A673 (cell line): ENCODE measurements at regions not wholly inside any gene's neighbourhood (a gene's known extent, or its start where the extent isn't known, plus 50 kb on each side); places are given as distances from the start of the nearest gene placed in this dataset.
A peak's percentile ranks its signal among the peaks of the same experiment; 100 is the strongest.

Experiments
- BruUV-seq: library from RNA; stranded (reverse); fragments of 400-500 nt; replicated peaks from 2 replicates; lab custom pipeline; 2021; lab: Mats Ljungman, UMichigan
- CTCF ChIA-PET: fragments of 300-600 bp; sonication (Branson Sonifier 250); formaldehyde crosslinking; loops from one replicate; lab custom pipeline; 2022; ENCODE audit warnings: antibody characterized with exemption; lab: Charles Lee
- POLR2A ChIA-PET: fragments of 300-600 bp; sonication (Branson Sonifier 250); formaldehyde crosslinking; loops from one replicate; lab custom pipeline; 2022; ENCODE audit warnings: antibody characterized with exemption; ENCODE audit not compliant: low non-redundant PET; lab: Charles Lee
- DNase-seq: peaks from one replicate; pipeline ENCODE4 v3.0.0-alpha.2; 2015; ENCODE audit warnings: low spot score
- H3K27ac ChIP-seq: fragments of 200-600 bp; sonication (generic); 2 replicates; pipeline ENCODE4 v1.5.1; 2016; ENCODE audit warnings: mixed run types, low read depth, mild to moderate bottlenecking, mixed read lengths, antibody characterized with exemption, low read length; ENCODE audit not compliant: poor library complexity, severe bottlenecking
- H3K27me3 ChIP-seq: fragments of 200-600 bp; sonication (generic); replicated peaks from 2 replicates; pipeline ENCODE4 v1.6.1; 2017; ENCODE audit warnings: mixed run types, low read depth, mild to moderate bottlenecking, mixed read lengths, antibody characterized with exemption, low read length; ENCODE audit not compliant: insufficient read depth, poor library complexity
- H3K36me3 ChIP-seq: fragments of 200-600 bp; sonication (generic); 2 replicates; pipeline ENCODE4 v1.6.1; 2016; ENCODE audit warnings: mixed run types, mild to moderate bottlenecking, mixed read lengths, antibody characterized with exemption, low read length; ENCODE audit not compliant: insufficient read depth, poor library complexity, severe bottlenecking
- H3K4me1 ChIP-seq: fragments of 200-600 bp; sonication (generic); 2 replicates; pipeline ENCODE4 v1.6.1; 2017; ENCODE audit warnings: mixed run types, mild to moderate bottlenecking, mixed read lengths, antibody characterized with exemption, low read length; ENCODE audit not compliant: insufficient read depth, poor library complexity, severe bottlenecking
- H3K4me3 ChIP-seq: fragments of 200-600 bp; sonication (generic); 2 replicates; pipeline ENCODE4 v1.5.1; 2016; ENCODE audit warnings: low read depth, mixed run types, mild to moderate bottlenecking, mixed read lengths, low read length; ENCODE audit not compliant: poor library complexity, severe bottlenecking
- H3K9me3 ChIP-seq: fragments of 200-600 bp; sonication (generic); 2 replicates; pipeline ENCODE4 v1.6.1; 2016; ENCODE audit warnings: mixed run types, low read depth, mild to moderate bottlenecking, mixed read lengths, antibody characterized with exemption, low read length; ENCODE audit not compliant: poor library complexity, severe bottlenecking
- EZH2 ChIP-seq: fragments of 200-600 bp; sonication (generic); IDR thresholded peaks from 2 replicates; pipeline ENCODE4 v1.6.1; 2017; ENCODE audit warnings: borderline replicate concordance, low read depth, mild to moderate bottlenecking, mixed read lengths, antibody characterized with exemption, low read length; ENCODE audit not compliant: poor library complexity, severe bottlenecking
- intact Hi-C: fragments of 100-400 bp; cut with micrococcal nuclease; formaldehyde crosslinking; loops from one replicate; pipeline ENCODE4 v1.10.0; 2022; ENCODE audit not compliant: unreplicated experiment
- TF ChIP-seq, protein P1 (sequence below): fragments of 300-800, 200-600 bp; sonication (generic); conservative IDR thresholded peaks from 2 replicates; pipeline ENCODE4 v1.5.1; 2017; ENCODE audit warnings: low read depth, mild to moderate bottlenecking, antibody characterized with exemption, low read length, moderate library complexity, mixed read lengths

DNA sequence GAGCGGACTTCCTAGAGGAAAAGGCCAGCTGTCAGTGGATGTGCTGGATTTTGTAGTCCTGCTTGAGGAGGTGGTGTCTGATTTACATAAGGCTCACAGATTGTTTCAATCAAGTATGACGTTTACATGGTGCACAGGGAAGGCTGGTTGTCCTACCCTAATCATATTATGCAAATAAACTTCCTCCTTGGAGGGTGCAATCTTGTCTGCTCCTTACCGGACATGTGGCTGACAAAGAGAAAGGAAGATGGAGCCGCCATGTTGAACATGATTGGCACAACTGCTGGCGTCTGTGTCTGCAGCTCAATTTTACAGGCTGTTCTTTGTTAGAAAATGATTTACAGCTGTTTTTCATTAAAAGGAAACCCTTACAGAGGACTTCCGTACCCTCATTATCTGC lies 1656.1 kb downstream of the KCNT2 start:
- Histone ChIP-seq H3K4me3 (no peak overlapping the region), H3K27ac (peak overlapping the region; percentile 78), H3K27me3 (no peaks in the 10 kb centered on the region), H3K36me3 (no peaks in the 10 kb centered on the region), H3K9me3 (no peaks in the 10 kb centered on the region), H3K4me1 (peaks cover 9% of the 10 kb centered on the region)
- TF ChIP-seq, protein P1, sequence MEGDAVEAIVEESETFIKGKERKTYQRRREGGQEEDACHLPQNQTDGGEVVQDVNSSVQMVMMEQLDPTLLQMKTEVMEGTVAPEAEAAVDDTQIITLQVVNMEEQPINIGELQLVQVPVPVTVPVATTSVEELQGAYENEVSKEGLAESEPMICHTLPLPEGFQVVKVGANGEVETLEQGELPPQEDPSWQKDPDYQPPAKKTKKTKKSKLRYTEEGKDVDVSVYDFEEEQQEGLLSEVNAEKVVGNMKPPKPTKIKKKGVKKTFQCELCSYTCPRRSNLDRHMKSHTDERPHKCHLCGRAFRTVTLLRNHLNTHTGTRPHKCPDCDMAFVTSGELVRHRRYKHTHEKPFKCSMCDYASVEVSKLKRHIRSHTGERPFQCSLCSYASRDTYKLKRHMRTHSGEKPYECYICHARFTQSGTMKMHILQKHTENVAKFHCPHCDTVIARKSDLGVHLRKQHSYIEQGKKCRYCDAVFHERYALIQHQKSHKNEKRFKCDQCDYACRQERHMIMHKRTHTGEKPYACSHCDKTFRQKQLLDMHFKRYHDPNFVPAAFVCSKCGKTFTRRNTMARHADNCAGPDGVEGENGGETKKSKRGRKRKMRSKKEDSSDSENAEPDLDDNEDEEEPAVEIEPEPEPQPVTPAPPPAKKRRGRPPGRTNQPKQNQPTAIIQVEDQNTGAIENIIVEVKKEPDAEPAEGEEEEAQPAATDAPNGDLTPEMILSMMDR: no peak
- TF ChIP-seq EZH2: no peak
- ChIA-PET POLR2A (no interaction called here), CTCF (no interaction called here)
- no TSS peak for BruUV-seq
- DNase-seq: peak; percentile 91
- intact Hi-C loops: no loop called here

- Histone ChIP-seq H3K9me3 (no peaks in the 10 kb centered on the region), H3K27me3 (no peaks in the 10 kb centered on the region), H3K27ac (no peak overlapping the region), H3K4me1 (peaks cover 9% of the 10 kb centered on the region), H3K4me3 (no peak overlapping the region), H3K36me3 (no peaks in the 10 kb centered on the region)
- POLR2A ChIA-PET: no interaction called here
- TF ChIP-seq EZH2: no peak
- TF ChIP-seq, protein P1: no peak
- no TSS peak for BruUV-seq
- intact Hi-C loops: no loop called here
- CTCF ChIA-PET: no interaction called here
- DNase-seq: no peak
These were observed 1657.7 kb downstream of the KCNT2 start for GRCh38 chr1:194950584-194950983.

DNA sequence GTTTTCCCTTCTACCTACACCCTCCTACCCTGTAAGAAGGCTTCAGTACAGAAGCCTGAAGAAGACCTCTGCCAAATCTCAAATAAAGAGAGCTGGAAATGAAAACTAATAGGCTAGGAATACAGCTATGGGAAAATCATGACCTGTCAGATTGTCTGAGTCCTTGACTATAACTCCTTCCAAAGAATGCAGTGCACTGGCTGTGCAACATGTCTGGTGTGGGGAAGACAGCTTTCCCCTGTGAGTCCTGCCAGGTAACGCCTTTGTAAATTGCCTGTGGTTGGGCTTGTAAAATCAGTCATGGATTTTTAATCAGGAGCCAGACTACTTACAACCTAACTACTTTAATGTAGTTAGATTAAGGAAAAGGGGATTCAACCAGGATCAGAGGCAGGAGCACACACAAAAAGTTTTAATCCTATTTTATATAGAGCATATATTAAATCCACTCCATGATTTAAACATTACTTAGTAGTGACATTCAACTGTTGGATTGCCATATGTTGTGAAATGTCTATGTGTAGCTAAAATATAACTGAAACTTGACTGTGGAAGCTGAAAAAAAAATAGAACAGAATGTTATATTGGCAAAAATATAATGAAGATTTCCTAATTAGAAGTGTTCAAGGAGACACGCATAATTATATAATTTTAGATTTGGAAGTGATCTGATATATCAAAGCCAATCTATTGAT lies 1667.8 kb downstream of the KCNT2 start:
- POLR2A ChIA-PET: no interaction called here
- TF ChIP-seq EZH2: no peak
- TF ChIP-seq, protein P1: no peak
- H3K36me3 ChIP-seq: no peaks in the 10 kb centered on the region
- H3K9me3 ChIP-seq: no peaks in the 10 kb centered on the region
- no peaks in the 10 kb centered on the region for H3K27me3 ChIP-seq
- H3K4me3 ChIP-seq: no peak overlapping the region
- H3K4me1 ChIP-seq: no peaks in the 10 kb centered on the region
- intact Hi-C loops: no loop called here
- no TSS peak for BruUV-seq
- CTCF ChIA-PET: no interaction called here
- H3K27ac ChIP-seq: no peak overlapping the region
- DNase-seq: no peak
